GM11168 (cell line): ENCODE measurements at regions not wholly inside any gene's neighbourhood (a gene's known extent, or its start where the extent isn't known, plus 50 kb on each side); places are given as distances from the start of the nearest gene placed in this dataset.

Source experiments
- in situ Hi-C: fragments of 300-500 bp; cut with MboI; formaldehyde crosslinking; loops from one replicate; pipeline ENCODE4 v1.12.0; 2022; ENCODE audit warnings: low sequenced_read_pairs; ENCODE audit not compliant: unreplicated experiment

DNA sequence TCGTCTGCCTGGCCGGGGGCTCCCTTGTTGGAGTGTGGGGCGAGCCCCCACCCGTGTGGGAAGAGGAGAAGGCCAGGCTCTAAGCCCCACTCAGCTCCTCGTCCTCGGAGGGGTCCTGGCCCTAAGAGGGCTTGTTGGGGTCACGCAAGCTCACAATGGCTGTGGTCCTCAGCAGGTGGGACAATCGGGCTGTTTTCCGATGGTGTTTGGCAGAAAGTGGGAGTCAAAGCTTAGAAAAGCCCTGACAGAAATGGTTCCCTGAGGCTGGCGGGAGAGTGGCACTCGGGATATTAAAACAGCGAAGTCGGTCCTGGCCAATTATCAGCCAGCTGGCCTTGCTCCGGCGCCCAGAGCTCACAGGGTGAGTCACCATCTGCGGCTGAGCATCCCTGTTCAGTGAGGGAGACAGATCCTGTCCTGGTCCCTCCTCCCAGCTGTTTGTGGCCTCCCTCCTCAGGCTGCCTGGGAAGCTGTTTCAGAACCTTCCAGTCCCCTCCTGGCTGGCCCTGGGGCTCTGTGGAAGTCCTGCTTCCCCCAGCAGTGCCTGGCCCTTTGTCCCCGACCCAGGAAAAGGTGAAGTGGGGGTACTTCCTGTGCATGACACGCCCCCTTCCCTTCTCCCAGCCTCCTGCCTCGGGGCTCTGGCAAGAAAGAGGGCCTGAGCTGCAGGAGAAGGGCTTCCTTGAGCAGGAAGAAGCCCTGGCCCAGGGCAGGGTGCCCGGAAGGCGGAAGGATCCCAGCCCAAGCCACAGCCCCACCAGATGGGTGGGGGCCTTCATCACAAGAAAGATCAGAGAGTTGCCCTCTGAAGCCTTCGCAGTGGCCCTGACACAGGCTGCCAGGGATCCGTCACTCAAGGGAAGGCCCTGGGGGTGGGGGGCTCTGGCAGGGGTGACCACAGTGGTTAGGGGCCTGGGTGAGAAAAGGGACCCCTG lies 53.6 kb upstream of the BHLHE23 start:
- in situ Hi-C loops, result no loop called here

GRCh38 chr20:63059684-63060056 lies 52.9 kb upstream of the BHLHE23 start:
- in situ Hi-C loops, result loop anchor here (10.0 kb wide), 1 partner anchor 125 kb away; no protein-coding TSS in a partner anchor

- in situ Hi-C loops, result loop anchor here (10.0 kb wide), 1 partner anchor 126 kb away; no protein-coding TSS in a partner anchor
Measured at GRCh38 chr20:63058696-63059335, 52.1 kb upstream of the BHLHE23 start.

DNA sequence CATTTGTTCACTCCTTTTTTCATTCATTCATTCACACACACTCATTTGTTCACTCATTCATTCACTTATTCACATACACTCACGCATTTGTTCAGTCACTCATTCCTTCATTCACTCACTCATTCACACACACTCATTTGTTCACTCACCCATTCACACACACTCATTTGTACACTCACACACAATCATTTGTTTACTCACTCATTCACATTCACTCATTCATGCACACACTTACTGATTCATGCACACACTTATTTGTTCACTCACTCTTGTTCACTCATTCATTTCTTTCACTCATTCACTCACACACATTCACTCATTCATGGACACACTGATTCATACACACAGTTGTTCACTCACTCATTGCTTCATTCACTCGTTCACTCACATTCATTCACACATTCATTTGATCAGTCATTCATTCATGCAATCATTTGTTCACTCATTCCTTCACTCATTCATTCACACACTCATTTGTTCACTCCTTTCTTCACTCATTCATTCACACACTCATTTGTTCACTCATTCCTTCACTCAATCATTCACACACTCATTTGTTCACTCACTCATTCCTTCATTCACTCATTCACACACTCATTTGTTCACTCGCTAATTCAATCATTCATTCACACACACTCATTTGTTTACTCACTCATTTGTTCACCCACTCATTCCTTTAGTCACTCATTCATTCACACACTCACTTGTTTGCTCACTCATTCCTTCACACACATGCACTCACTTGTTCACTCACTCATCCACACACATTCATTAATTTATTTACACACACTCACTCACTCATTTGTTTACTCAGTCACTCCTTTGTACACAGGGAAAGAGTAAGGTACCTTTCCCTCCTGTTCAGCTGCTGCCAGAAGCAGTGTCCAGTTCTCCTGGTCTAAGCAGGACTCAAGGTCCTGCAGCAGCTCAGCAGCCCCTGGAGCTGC lies 50.7 kb upstream of the BHLHE23 start:
- in situ Hi-C loops, result loop anchor here (10.0 kb wide), 1 partner anchor 127 kb away; no protein-coding TSS in a partner anchor

DNA sequence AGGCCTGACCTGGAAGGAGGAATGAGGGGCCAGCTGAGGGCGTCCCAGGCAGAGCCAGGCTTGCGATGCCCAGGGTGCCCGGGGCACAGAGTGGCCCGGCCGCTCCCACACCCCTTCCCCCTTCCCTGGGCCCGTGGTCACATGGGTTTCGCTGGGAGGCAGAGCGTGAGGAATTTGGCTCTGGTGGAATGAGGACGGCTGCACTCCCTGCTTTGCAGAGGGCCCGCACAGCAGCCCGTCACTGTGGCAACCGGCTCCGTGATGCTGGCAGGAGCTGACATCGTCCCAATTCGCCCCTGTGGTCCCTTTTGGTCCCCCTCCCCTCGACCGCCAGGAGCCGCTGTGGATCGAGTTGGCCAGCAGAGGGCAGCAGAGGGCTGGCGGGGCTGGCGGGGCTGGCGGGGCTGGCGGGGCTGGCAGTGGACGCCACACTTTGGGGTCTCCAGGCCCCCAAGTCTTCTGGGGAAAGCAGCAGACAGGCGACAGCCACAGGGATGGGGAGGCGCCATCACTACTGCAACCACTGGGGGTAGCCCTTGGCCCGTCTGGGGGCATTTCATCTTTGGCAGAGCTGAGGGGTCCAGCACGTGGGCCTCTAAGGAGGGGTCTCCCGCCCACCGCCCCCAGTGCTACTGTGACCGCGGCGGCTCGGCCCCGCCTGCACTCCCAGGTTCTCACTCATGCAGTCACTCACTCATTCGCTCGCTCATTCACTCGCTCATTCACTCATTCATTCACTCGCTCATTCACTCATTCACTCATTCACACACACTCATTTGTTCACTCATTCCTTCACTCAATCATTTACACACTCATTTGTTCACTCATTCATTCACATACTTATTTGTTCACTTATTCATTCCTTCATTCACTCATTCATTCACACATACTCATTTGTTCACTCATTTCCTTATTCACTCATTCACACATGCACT lies 49.7 kb upstream of the BHLHE23 start:
- in situ Hi-C loops, result loop anchor here (10.0 kb wide), 1 partner anchor 128 kb away; no protein-coding TSS in a partner anchor
